ENCODE measurements at regions not wholly inside any gene's neighbourhood (a gene's known extent, or its start where the extent isn't known, plus 50 kb on each side); places are given as distances from the start of the nearest gene placed in this dataset.

DNA sequence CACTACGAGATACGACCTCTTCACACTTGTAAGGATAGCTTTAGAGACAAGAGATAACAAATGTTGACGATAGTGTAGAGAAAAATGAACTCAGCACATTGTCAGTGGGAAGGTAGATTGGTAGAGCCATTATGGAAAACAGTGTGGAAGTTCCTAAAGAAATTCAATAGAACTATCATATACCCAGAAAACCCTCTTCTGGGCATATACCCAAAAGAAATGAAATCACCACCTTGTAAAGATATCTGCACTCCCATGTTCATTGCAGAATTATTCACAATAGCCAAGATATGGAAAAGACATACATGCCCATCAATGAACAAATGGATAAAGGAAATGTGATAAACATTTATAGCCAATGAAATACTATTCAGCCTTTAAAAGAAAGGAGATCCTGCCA is 499.8 kb upstream of the TBX3 start:
- no peaks in the 10 kb centered on the region for H3K27me3 ChIP-seq
- no peaks in the 10 kb centered on the region for H3K36me3 ChIP-seq
- H3K4me3 ChIP-seq, result no peak overlapping the region
- no peak for DNase-seq (ENCODE audit: low read depth in 1 of 2, low spot score in 1 of 2)
- no peaks in the 10 kb centered on the region for H3K9me3 ChIP-seq (ENCODE audit: low read depth)
- H3K27ac ChIP-seq, result no peak overlapping the region
- H3K4me1 ChIP-seq (ENCODE audit: low read depth), result peaks cover 7% of the 10 kb centered on the region
- no peak for TF ChIP-seq CTCF (IDR thresholded peaks at IDR 0.05; ENCODE audit: low read depth, low read length)

- Histone ChIP-seq H3K27ac (no peak overlapping the region), H3K4me1 (ENCODE audit: low read depth) (peaks cover 18% of the 10 kb centered on the region), H3K27me3 (no peaks in the 10 kb centered on the region), H3K4me3 (no peak overlapping the region), H3K36me3 (no peaks in the 10 kb centered on the region), H3K9me3 (ENCODE audit: low read depth) (no peaks in the 10 kb centered on the region)
- TF ChIP-seq CTCF (IDR thresholded peaks at IDR 0.05; ENCODE audit: low read depth, low read length), result no peak
- DNase-seq (ENCODE audit: low read depth in 1 of 2, low spot score in 1 of 2), result no peak
Measured at GRCh38 chr12:115177899-115178298, 493.9 kb upstream of the TBX3 start.

DNA sequence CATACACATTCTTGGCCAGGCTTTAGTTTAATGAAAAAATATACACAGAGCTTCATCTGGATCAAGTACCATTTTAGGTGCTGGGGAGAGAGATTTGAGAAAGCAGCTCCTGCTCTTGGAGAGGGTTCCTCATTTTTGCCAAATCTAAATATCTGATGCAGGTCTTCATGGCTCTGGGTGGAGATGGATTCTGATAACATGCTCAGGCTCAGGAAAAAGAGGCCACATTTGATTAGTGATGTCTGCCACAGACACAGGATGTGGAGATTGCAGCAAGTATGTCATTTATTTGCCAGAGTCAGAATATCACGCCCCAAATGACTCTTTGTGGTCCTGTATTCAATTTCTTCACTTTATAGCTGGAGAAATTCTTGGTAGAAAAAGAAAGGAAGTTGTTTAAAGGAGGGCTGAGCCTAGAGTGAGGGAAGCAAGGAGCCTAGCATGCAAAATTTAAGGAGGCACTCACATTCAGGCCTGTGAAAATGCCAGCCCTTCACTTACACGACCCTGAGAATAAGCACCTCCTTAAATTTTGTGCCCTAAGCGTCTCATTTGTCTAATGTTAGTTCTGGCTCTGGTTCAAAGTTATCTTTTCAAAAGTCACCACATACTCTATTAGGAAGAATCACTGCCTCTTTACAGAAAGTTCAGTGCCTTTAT is 492.9 kb upstream of the TBX3 start:
- Histone ChIP-seq H3K4me1 (ENCODE audit: low read depth) (peaks cover 18% of the 10 kb centered on the region), H3K4me3 (no peak overlapping the region), H3K27ac (no peak overlapping the region), H3K9me3 (ENCODE audit: low read depth) (no peaks in the 10 kb centered on the region), H3K36me3 (no peaks in the 10 kb centered on the region), H3K27me3 (no peaks in the 10 kb centered on the region)
- TF ChIP-seq CTCF (IDR thresholded peaks at IDR 0.05; ENCODE audit: low read depth, low read length), result no peak
- peak in 1 of 2 donors; percentile 42 for DNase-seq (ENCODE audit: low read depth in 1 of 2, low spot score in 1 of 2)

DNA sequence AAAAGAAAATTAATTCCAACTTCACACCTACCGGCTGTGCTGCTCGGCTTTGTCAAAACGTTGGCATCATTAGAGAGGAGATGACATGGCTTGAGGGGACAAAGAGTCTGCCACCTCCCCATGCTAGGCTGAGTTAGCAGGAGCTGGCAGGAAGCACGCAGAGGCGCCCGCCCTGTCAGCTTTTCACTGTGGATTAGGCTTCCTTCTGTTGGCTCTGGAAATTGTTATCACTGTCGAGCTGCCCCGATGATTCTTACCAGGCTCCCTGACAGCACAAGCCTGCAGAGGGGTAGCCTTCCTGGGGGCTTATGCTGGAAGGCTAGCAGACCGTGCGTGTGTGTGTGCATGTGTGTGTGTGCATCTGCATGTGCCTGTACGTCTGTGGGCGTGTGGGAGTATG is 490.9 kb upstream of the TBX3 start:
- no peaks in the 10 kb centered on the region for H3K9me3 ChIP-seq (ENCODE audit: low read depth)
- DNase-seq (ENCODE audit: low read depth in 1 of 2, low spot score in 1 of 2), result peak in 1 of 2 donors; percentile 90
- H3K27ac ChIP-seq, result no peak overlapping the region
- no peak for TF ChIP-seq CTCF (IDR thresholded peaks at IDR 0.05; ENCODE audit: low read depth, low read length)
- no peaks in the 10 kb centered on the region for H3K27me3 ChIP-seq
- peaks cover 18% of the 10 kb centered on the region for H3K4me1 ChIP-seq (ENCODE audit: low read depth)
- no peak overlapping the region for H3K4me3 ChIP-seq
- no peaks in the 10 kb centered on the region for H3K36me3 ChIP-seq

DNA sequence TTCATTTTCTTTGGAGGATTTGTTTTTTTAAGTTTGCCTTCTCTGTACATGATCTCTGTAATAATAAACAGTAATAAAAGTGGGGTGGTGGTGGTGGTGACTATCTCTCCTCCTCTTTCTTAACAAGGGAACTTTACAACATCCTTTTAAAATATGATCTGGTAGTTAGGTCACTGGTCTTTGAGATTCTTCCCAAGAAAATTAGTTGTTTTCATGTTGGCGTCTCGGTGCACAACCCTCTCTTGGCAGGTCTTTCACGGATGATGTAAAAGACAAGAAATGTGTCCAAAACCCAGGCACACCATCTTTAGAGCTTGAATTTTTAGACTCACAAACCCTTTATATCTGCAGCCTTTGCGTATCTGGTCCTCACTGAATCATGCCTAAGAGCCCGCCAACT is 488.5 kb upstream of the TBX3 start:
- TF ChIP-seq CTCF (IDR thresholded peaks at IDR 0.05; ENCODE audit: low read depth, low read length), result no peak
- DNase-seq (ENCODE audit: low read depth in 1 of 2, low spot score in 1 of 2), result no peak
- no peaks in the 10 kb centered on the region for H3K27me3 ChIP-seq
- no peak overlapping the region for H3K4me3 ChIP-seq
- H3K9me3 ChIP-seq (ENCODE audit: low read depth), result no peaks in the 10 kb centered on the region
- H3K27ac ChIP-seq, result no peak overlapping the region
- H3K36me3 ChIP-seq, result no peaks in the 10 kb centered on the region
- peaks cover 18% of the 10 kb centered on the region for H3K4me1 ChIP-seq (ENCODE audit: low read depth)
